ENCODE measurements at regions not wholly inside any gene's neighbourhood (a gene's known extent, or its start where the extent isn't known, plus 50 kb on each side); places are given as distances from the start of the nearest gene placed in this dataset.

- no peak for TF ChIP-seq GATA2 (IDR thresholded peaks at IDR 0.05; ENCODE audit: low read depth, low read length)
- TF ChIP-seq GATA3 (IDR thresholded peaks at IDR 0.05; ENCODE audit: low read depth, low read length): no peak
Observed at GRCh38 chr10:88041243-88042159, 178.1 kb downstream of the PTEN start.

All from SH-SY5Y (cell line).